T-helper 2 cell treated with Interferon-gamma antibody and Interleukin-4, amounts not matched to agents 5 μg/mL and 100 μg/mL, for 36 hours (primary cell): ENCODE measurements at regions not wholly inside any gene's neighbourhood (a gene's known extent, or its start where the extent isn't known, plus 50 kb on each side); places are given as distances from the start of the nearest gene placed in this dataset.
"Not testable (repeated sequence)": the region's sequence is repeated elsewhere in the genome, so short reads cannot be mapped to it uniquely, and the experiment has no call there.

ENCODE experiments used
- DNase-seq: peaks from one replicate; pipeline ENCODE4 v3.0.0; 2021; ENCODE audit warnings: low spot score
- H3K27ac Mint-ChIP-seq: one replicate; pipeline ENCODE4 v1.8.0; 2021; ENCODE audit warnings: mild to moderate bottlenecking, mixed read lengths
- H3K27me3 Mint-ChIP-seq: one replicate; pipeline ENCODE4 v1.8.0; 2021; ENCODE audit warnings: low read depth, mixed read lengths
- H3K36me3 Mint-ChIP-seq: one replicate; pipeline ENCODE4 v1.8.0; 2021; ENCODE audit warnings: low read depth, mixed read lengths
- H3K4me1 Mint-ChIP-seq: one replicate; pipeline ENCODE4 v1.8.0; 2021; ENCODE audit warnings: low read depth, mixed read lengths
- H3K4me3 Mint-ChIP-seq: one replicate; pipeline ENCODE4 v1.8.0; 2022; ENCODE audit warnings: mild to moderate bottlenecking, moderate library complexity, mixed read lengths
- H3K9me3 Mint-ChIP-seq: one replicate; pipeline ENCODE4 v1.8.0; 2021; ENCODE audit warnings: mixed read lengths

DNA sequence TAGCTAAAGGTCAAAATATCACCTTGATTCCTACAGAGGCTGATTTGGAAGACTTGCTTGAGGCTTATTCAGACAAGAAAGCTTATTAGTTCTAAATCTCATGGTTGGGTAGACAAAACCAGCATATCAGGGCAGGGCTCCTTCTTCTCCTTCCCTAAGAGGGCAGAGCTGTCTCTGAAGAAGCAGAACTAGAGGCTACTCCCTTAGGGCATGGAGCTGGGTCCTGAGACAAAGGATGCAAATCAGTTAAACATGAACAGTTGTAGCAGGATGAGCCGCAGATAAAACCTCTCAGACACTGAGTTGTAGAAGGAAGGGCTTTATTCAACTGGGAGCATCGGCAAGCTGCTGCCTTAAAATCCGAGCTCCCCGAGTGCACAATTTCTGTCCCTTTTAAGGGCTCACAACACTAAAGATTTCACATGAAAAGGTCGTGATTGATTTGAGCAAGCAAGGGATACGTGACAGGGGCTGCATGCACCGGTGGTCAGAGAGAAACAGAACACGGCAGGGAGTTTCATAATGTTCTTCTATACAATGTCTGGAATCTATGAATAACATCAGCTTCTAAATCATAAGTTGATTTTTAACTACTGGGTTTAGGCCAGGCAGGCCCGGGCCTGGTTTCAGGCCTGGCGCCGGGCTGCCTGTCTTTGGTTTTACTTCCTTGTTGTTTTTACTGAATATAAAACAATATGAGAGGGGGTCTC lies 508.2 kb downstream of the DOK5 start:
- not testable (repeated sequence) for H3K9me3 Mint-ChIP-seq, H3K27ac Mint-ChIP-seq, H3K36me3 Mint-ChIP-seq, H3K4me1 Mint-ChIP-seq, H3K27me3 Mint-ChIP-seq, H3K4me3 Mint-ChIP-seq, DNase-seq

DNA sequence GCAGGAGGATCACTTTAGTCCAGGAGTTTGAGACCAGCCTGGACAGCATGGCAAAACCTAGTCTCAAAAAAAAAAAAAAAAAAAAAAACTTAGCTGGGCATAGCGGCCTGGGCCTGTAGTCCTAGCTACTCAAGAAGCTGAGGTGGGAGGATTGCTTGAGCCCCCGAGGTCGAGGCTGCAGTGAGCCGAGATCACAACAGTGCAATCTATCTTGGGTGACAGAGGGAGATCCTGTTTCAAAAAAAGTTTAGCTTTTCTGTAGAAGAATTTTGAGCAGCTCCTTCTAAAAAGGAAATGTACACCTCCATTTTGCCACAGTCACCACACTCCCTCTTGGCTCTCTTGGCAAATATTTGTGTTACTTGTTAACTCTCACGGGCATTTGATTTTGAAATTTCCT lies 505.8 kb downstream of the DOK5 start:
- Mint-ChIP-seq H3K27me3 (no peaks in the 10 kb centered on the region), H3K27ac (no peak overlapping the region), H3K36me3 (no peaks in the 10 kb centered on the region), H3K4me1 (no peaks in the 10 kb centered on the region), H3K4me3 (no peak overlapping the region), H3K9me3 (peaks cover 3% of the 10 kb centered on the region)
- DNase-seq, result no peak

- Mint-ChIP-seq H3K4me1 (no peaks in the 10 kb centered on the region), H3K4me3 (no peak overlapping the region), H3K9me3 (peaks cover 3% of the 10 kb centered on the region), H3K36me3 (no peaks in the 10 kb centered on the region), H3K27me3 (no peaks in the 10 kb centered on the region), H3K27ac (no peak overlapping the region)
- DNase-seq, result no peak
Measured at GRCh38 chr20:54980103-54980960, 504.9 kb downstream of the DOK5 start.

DNA sequence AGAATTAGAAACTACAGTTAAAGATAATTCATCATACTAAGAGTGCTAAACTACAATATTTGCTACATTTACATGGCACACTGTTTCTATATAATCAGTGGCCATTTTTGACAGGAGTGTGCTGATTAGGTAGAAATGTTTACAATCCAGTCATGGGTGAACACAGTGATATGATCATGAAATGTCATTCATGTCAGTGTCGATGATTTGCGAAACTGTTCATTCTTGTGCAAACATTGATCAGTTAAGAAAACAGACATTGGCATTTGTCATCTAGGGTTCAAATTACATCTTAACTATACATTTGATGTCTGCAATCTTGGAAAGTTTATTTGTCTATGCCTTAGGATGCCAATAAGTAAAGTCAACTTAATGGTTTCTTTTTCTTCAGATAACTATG lies 474.9 kb downstream of the DOK5 start:
- H3K36me3 Mint-ChIP-seq, result no peaks in the 10 kb centered on the region
- peaks cover 7% of the 10 kb centered on the region for H3K9me3 Mint-ChIP-seq

DNA sequence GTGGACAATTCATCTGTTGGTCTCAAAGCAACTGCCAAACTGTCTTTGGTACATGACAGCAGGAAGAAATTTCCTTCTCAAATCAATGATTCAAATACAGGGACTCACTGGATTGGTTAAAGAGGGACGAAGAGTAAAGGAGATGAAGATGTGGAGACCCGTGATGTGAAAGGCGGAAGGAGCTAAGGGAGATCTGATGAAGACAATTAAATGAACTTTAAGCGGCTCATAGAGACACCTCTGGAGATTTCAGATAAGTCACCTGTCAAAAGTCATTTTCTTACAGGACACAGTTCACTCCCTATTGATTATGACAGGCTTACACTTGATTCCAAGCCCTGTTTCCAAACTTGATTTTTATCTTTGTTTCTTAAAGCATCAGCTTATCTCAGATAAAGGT lies 466.3 kb downstream of the DOK5 start:
- no peak overlapping the region for H3K27ac Mint-ChIP-seq

More for the DNA sequence above, 474.9 kb downstream of the DOK5 start:
- DNase-seq, result no peak
- no peaks in the 10 kb centered on the region for H3K27me3 Mint-ChIP-seq
- H3K4me1 Mint-ChIP-seq, result no peaks in the 10 kb centered on the region
- H3K27ac Mint-ChIP-seq, result no peak overlapping the region
- H3K4me3 Mint-ChIP-seq, result no peak overlapping the region

GRCh38 chr20:54940522-54940921 lies 465.1 kb downstream of the DOK5 start:
- no peak for DNase-seq
- Mint-ChIP-seq H3K36me3 (no peaks in the 10 kb centered on the region), H3K27me3 (no peaks in the 10 kb centered on the region), H3K9me3 (peaks cover 24% of the 10 kb centered on the region), H3K27ac (no peak overlapping the region), H3K4me3 (no peak overlapping the region), H3K4me1 (no peaks in the 10 kb centered on the region)

More for the DNA sequence above, 466.3 kb downstream of the DOK5 start:
- peaks cover 19% of the 10 kb centered on the region for H3K9me3 Mint-ChIP-seq
- DNase-seq, result no peak
- no peak overlapping the region for H3K4me3 Mint-ChIP-seq
- H3K4me1 Mint-ChIP-seq, result no peaks in the 10 kb centered on the region
- H3K27me3 Mint-ChIP-seq, result no peaks in the 10 kb centered on the region
- no peaks in the 10 kb centered on the region for H3K36me3 Mint-ChIP-seq

- Mint-ChIP-seq H3K27me3 (no peaks in the 10 kb centered on the region), H3K27ac (no peak overlapping the region), H3K36me3 (no peaks in the 10 kb centered on the region), H3K9me3 (peaks cover 27% of the 10 kb centered on the region), H3K4me3 (no peak overlapping the region), H3K4me1 (no peaks in the 10 kb centered on the region)
- no peak for DNase-seq
Measured at GRCh38 chr20:54938707-54939106, 463.3 kb downstream of the DOK5 start.

DNA sequence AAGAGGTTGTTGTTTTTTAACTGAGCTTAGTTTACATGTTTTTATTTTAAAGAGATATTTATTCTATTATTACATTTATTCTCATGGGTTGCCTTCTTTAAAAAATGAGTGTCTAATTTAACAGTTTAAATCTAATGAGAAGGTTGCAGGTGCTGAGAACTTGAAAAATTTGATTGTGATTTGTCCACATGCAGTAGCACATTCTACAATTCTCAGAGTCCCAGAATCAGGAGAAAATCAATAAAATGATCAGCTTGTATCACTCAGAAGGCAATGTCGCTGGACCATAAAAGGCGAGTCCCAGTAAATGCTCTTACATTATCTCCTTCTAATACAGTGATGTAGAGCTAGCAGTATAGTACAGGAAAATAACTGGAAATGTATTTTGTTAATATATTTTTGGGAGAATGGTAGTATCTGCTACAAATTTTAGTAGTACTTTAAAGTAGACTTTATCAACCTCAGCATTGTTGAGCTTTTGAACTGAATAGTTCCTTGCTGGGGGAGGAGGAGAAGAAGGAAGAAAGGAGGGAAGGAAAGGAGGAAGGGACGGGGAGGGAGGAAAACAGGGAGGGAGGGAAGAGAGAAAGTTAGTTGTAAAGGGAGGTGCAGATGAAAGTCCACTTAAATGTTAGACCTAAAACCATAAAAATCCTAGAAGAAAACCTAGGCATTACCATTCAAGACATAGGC lies 458.0 kb downstream of the DOK5 start:
- DNase-seq, result no peak
- no peaks in the 10 kb centered on the region for H3K4me1 Mint-ChIP-seq
- no peaks in the 10 kb centered on the region for H3K27me3 Mint-ChIP-seq
- no peak overlapping the region for H3K4me3 Mint-ChIP-seq
- H3K9me3 Mint-ChIP-seq, result peaks cover 33% of the 10 kb centered on the region
- no peaks in the 10 kb centered on the region for H3K36me3 Mint-ChIP-seq
- H3K27ac Mint-ChIP-seq, result no peak overlapping the region

- no peak for DNase-seq
- Mint-ChIP-seq H3K9me3 (peaks cover 24% of the 10 kb centered on the region), H3K36me3 (no peaks in the 10 kb centered on the region), H3K4me1 (no peaks in the 10 kb centered on the region), H3K4me3 (no peak overlapping the region), H3K27me3 (no peaks in the 10 kb centered on the region), H3K27ac (no peak overlapping the region)
Measured at GRCh38 chr20:54929191-54929590, 453.8 kb downstream of the DOK5 start.

- H3K27me3 Mint-ChIP-seq, result no peaks in the 10 kb centered on the region
- no peaks in the 10 kb centered on the region for H3K36me3 Mint-ChIP-seq
- H3K4me1 Mint-ChIP-seq, result no peaks in the 10 kb centered on the region
- H3K4me3 Mint-ChIP-seq, result no peak overlapping the region
- no peak overlapping the region for H3K27ac Mint-ChIP-seq
- no peak for DNase-seq
- peaks cover 27% of the 10 kb centered on the region for H3K9me3 Mint-ChIP-seq
Measured at GRCh38 chr20:54928564-54928963, 453.2 kb downstream of the DOK5 start.

DNA sequence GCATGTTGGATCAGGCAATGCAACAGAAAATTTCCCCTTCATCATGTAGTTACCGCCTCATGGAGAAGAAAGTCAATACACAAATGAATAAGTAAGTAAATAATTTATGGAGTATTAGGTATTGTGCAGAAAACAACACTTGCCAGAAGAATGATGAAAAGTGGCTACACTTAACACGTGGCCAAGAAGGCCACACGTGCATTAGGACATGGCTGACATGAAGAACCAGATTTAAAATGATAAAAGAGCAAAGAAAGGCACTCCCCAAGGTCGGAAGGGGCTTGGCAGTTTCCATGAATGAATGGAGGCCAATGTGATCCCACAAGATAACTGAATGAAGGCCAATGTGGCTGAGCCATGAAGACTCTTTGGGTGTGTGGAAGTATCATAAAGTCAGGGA lies 447.2 kb downstream of the DOK5 start:
- Mint-ChIP-seq H3K27ac (no peak overlapping the region), H3K4me3 (no peak overlapping the region), H3K36me3 (no peaks in the 10 kb centered on the region), H3K27me3 (no peaks in the 10 kb centered on the region), H3K4me1 (no peaks in the 10 kb centered on the region), H3K9me3 (peaks cover 34% of the 10 kb centered on the region)
- no peak for DNase-seq

DNA sequence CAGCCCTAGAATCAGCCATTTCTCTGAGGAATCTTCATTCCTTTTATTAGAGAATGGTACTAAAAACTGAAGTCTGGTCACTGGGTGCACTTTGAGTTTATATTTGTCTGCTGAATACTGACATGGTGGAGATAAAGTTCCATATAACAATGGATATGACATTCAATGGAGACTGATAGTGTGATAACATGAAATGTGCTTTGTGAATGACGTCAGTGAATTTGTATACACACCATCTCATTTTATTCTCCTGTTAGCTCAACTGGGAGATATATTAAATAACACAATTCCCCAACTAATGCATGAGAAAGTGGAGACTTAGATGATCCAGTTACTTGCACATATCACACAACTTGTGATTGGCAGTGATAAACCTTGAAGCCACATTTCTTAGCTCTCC lies 446.7 kb downstream of the DOK5 start:
- DNase-seq, result no peak
- Mint-ChIP-seq H3K27ac (no peak overlapping the region), H3K27me3 (no peaks in the 10 kb centered on the region), H3K9me3 (peaks cover 30% of the 10 kb centered on the region), H3K4me3 (no peak overlapping the region), H3K4me1 (no peaks in the 10 kb centered on the region), H3K36me3 (no peaks in the 10 kb centered on the region)

DNA sequence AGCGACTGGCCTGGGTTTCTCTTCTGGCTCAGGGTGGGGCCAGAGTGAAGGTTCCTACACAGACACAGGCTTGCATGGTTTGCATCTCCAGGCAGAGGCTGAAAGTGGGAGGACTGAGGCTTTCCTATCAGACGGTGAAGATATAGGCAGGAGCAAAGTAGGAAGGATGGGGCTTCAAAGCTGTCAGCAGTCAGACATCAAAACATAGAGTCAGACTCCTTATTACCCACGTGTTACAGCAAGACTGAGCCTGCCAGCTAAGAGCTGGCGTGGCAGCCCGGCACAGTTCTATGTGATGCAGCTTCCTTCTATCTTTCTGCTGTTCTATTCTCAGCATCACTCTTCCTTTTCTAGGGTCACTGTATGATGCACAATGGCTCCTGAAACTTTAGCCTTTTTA lies 445.1 kb downstream of the DOK5 start:
- H3K27ac Mint-ChIP-seq, result no peak overlapping the region
- H3K27me3 Mint-ChIP-seq, result no peaks in the 10 kb centered on the region
- no peaks in the 10 kb centered on the region for H3K4me1 Mint-ChIP-seq
- H3K36me3 Mint-ChIP-seq, result no peaks in the 10 kb centered on the region
- H3K9me3 Mint-ChIP-seq, result peaks cover 39% of the 10 kb centered on the region
- H3K4me3 Mint-ChIP-seq, result no peak overlapping the region
- no peak for DNase-seq

GRCh38 chr20:54918993-54919392 lies 443.6 kb downstream of the DOK5 start:
- DNase-seq, H3K36me3 Mint-ChIP-seq, H3K4me1 Mint-ChIP-seq, H3K27ac Mint-ChIP-seq, H3K27me3 Mint-ChIP-seq, H3K4me3 Mint-ChIP-seq: not testable (repeated sequence)
- H3K9me3 Mint-ChIP-seq, result peaks cover 48% of the 10 kb centered on the region
